Endothelial cell (in vitro differentiated cells): ENCODE measurements at regions not wholly inside any gene's neighbourhood (a gene's known extent, or its start where the extent isn't known, plus 50 kb on each side); places are given as distances from the start of the nearest gene placed in this dataset.
"Not testable (repeated sequence)": the region's sequence is repeated elsewhere in the genome, so short reads cannot be mapped to it uniquely, and the experiment has no call there.

ENCODE experiments used
- DNase-seq: peaks from one replicate; pipeline ENCODE4 v3.0.0; 2021; ENCODE audit warnings: low spot score
- H3K27ac Mint-ChIP-seq: one replicate; pipeline ENCODE4 v1.8.0; 2021; ENCODE audit warnings: mixed read lengths, inconsistent platforms; ENCODE audit not compliant: unreplicated experiment
- H3K27me3 Mint-ChIP-seq: one replicate; pipeline ENCODE4 v1.8.0; 2021; ENCODE audit warnings: mild to moderate bottlenecking, moderate library complexity, mixed read lengths, inconsistent platforms; ENCODE audit not compliant: unreplicated experiment
- H3K36me3 Mint-ChIP-seq: one replicate; pipeline ENCODE4 v1.8.0; 2021; ENCODE audit warnings: mild to moderate bottlenecking, low read depth, mixed read lengths, inconsistent platforms; ENCODE audit not compliant: unreplicated experiment
- H3K4me1 Mint-ChIP-seq: one replicate; pipeline ENCODE4 v1.8.0; 2021; ENCODE audit warnings: mild to moderate bottlenecking, mixed read lengths, inconsistent platforms; ENCODE audit not compliant: unreplicated experiment
- H3K4me3 Mint-ChIP-seq: one replicate; pipeline ENCODE4 v1.8.0; 2021; ENCODE audit warnings: mild to moderate bottlenecking, mixed read lengths, inconsistent platforms; ENCODE audit not compliant: unreplicated experiment
- H3K9me3 Mint-ChIP-seq: one replicate; pipeline ENCODE4 v1.8.0; 2021; ENCODE audit warnings: mixed read lengths, inconsistent platforms; ENCODE audit not compliant: unreplicated experiment
- CTCF ChIP-seq: fragments of 200-600 bp; sonication (generic); IDR thresholded peaks from one replicate; pipeline ENCODE4 v1.5.0; 2021; ENCODE audit warnings: antibody characterized with exemption; ENCODE audit not compliant: unreplicated experiment

- peaks cover 5% of the 10 kb centered on the region for H3K9me3 Mint-ChIP-seq
- H3K36me3 Mint-ChIP-seq = no peaks in the 10 kb centered on the region
- no peak overlapping the region for H3K4me3 Mint-ChIP-seq
- DNase-seq = no peak
- H3K27me3 Mint-ChIP-seq = peaks cover 2% of the 10 kb centered on the region
- H3K4me1 Mint-ChIP-seq = peaks cover 6% of the 10 kb centered on the region
- no peak for TF ChIP-seq CTCF
- H3K27ac Mint-ChIP-seq = no peak overlapping the region
Measured at GRCh38 chr5:30150231-30150630, 1043.3 kb upstream of the CDH6 start.

GRCh38 chr5:30149526-30149925 is 1044.0 kb upstream of the CDH6 start:
- Mint-ChIP-seq H3K36me3 (no peaks in the 10 kb centered on the region), H3K4me1 (peaks cover 6% of the 10 kb centered on the region), H3K27ac (no peak overlapping the region), H3K9me3 (peaks cover 5% of the 10 kb centered on the region), H3K4me3 (no peak overlapping the region), H3K27me3 (peaks cover 2% of the 10 kb centered on the region)
- no peak for TF ChIP-seq CTCF
- DNase-seq = no peak

GRCh38 chr5:30147976-30148375 is 1045.5 kb upstream of the CDH6 start:
- Mint-ChIP-seq H3K4me1 (no peaks in the 10 kb centered on the region), H3K27ac (no peak overlapping the region), H3K27me3 (peaks cover 2% of the 10 kb centered on the region), H3K9me3 (peaks cover 13% of the 10 kb centered on the region), H3K36me3 (peaks cover 5% of the 10 kb centered on the region), H3K4me3 (no peak overlapping the region)
- DNase-seq = no peak
- no peak for TF ChIP-seq CTCF

GRCh38 chr5:30144059-30144458 is 1049.4 kb upstream of the CDH6 start:
- H3K36me3 Mint-ChIP-seq, H3K27me3 Mint-ChIP-seq, H3K9me3 Mint-ChIP-seq, H3K27ac Mint-ChIP-seq, H3K4me1 Mint-ChIP-seq, H3K4me3 Mint-ChIP-seq, DNase-seq: not testable (repeated sequence)

- peaks cover 6% of the 10 kb centered on the region for H3K36me3 Mint-ChIP-seq
- no peak for TF ChIP-seq CTCF
- H3K9me3 Mint-ChIP-seq = peaks cover 7% of the 10 kb centered on the region
- DNase-seq = no peak
- H3K4me3 Mint-ChIP-seq = no peak overlapping the region
- no peaks in the 10 kb centered on the region for H3K27me3 Mint-ChIP-seq
- H3K4me1 Mint-ChIP-seq = no peaks in the 10 kb centered on the region
- H3K27ac Mint-ChIP-seq = no peak overlapping the region
Measured at GRCh38 chr5:30142432-30142831, 1051.1 kb upstream of the CDH6 start.

- Mint-ChIP-seq H3K27me3 (peaks cover 2% of the 10 kb centered on the region), H3K27ac (no peak overlapping the region), H3K4me3 (no peak overlapping the region), H3K36me3 (no peaks in the 10 kb centered on the region), H3K4me1 (peaks cover 4% of the 10 kb centered on the region), H3K9me3 (no peaks in the 10 kb centered on the region)
- TF ChIP-seq CTCF = no peak
- DNase-seq = no peak
Measured at GRCh38 chr5:30121043-30121442, 1072.4 kb upstream of the CDH6 start.
